Endothelial cell of umbilical vein (primary cell): ENCODE measurements at regions not wholly inside any gene's neighbourhood (a gene's known extent, or its start where the extent isn't known, plus 50 kb on each side); places are given as distances from the start of the nearest gene placed in this dataset.

Experiments used
- BruUV-seq: library from RNA; stranded (reverse); fragments of 400-500 nt; replicated peaks from 2 replicates; lab custom pipeline; 2021; lab: Mats Ljungman, UMichigan
- CTCF ChIA-PET: fragments of 300-600, 350-600 bp; sonication (Branson Sonifier 250); formaldehyde crosslinking; loops from one replicate; lab custom pipeline; 2021; ENCODE audit warnings: antibody characterized with exemption, inconsistent platforms; lab: Charles Lee
- POLR2A ChIA-PET: fragments of 300-600, 350-600 bp; sonication (Branson Sonifier 250); formaldehyde crosslinking; loops from one replicate; lab custom pipeline; 2021; ENCODE audit warnings: antibody characterized with exemption, inconsistent platforms; lab: Charles Lee
- DNase-seq: peaks from one replicate; pipeline ENCODE4 v3.0.0-alpha.2; 2011; ENCODE audit warnings: low read depth, low spot score
- FAIRE-seq: peaks from 2 replicates; lab custom pipeline; 2011; peaks lifted over from hg19 to GRCh38; lab: Jason Lieb, UNC
- H2AFZ ChIP-seq: 2 replicates; pipeline ENCODE4 v1.6.0; 2012; ENCODE audit warnings: low read depth, low read length, control low read depth, inconsistent platforms
- H3K27ac ChIP-seq: 2 replicates; pipeline ENCODE4 v1.5.1; 2011; ENCODE audit warnings: low read depth, mild to moderate bottlenecking, control low read depth, low read length, moderate library complexity; ENCODE audit not compliant: insufficient read depth
- H3K27me3 ChIP-seq, 2 experiments: 2 replicates each; pipeline versions ENCODE4 v1.6.0 to v1.6.1; 2011; ENCODE audit warnings: low read length in 2 of 2, mixed read lengths in 1 of 2; ENCODE audit not compliant: control insufficient read depth in 2 of 2, insufficient read depth in 2 of 2
- H3K36me3 ChIP-seq, 2 experiments: 2 replicates in 1 of 2; 3 replicates in 1 of 2; pipeline ENCODE4 v1.5.1; 2011; ENCODE audit warnings: low read length in 2 of 2, mild to moderate bottlenecking in 1 of 2, moderate library complexity in 1 of 2; ENCODE audit not compliant: control insufficient read depth in 2 of 2, insufficient read depth in 2 of 2; ENCODE audit errors: extremely low read depth in 1 of 2
- H3K4me1 ChIP-seq: 3 replicates; pipeline ENCODE4 v1.5.1; 2011; ENCODE audit warnings: mild to moderate bottlenecking, low read length; ENCODE audit not compliant: control insufficient read depth, insufficient read depth; ENCODE audit errors: extremely low read depth
- H3K4me2 ChIP-seq: 2 replicates; pipeline ENCODE4 v1.6.1; 2011; ENCODE audit warnings: low read length, control low read depth, mixed read lengths; ENCODE audit not compliant: insufficient read depth
- H3K4me3 ChIP-seq, 3 experiments: fragments of 200-600 bp in 1 of 3; sonication (generic), shearing (Covaris generic) in 1 of 3; replicated peaks in 1 of 3; 2 replicates each; pipeline ENCODE4 v1.5.1; 2011 to 2016; ENCODE audit warnings: control low read depth in 3 of 3, low read length in 3 of 3, mild to moderate bottlenecking in 2 of 3, inconsistent platforms in 1 of 3, low read depth in 1 of 3, moderate library complexity in 1 of 3; ENCODE audit not compliant: insufficient read depth in 1 of 3
- H3K79me2 ChIP-seq: 2 replicates; pipeline ENCODE4 v1.6.0; 2012; ENCODE audit warnings: low read length, inconsistent platforms; ENCODE audit not compliant: control insufficient read depth, insufficient read depth
- H3K9ac ChIP-seq: replicated peaks from 2 replicates; pipeline ENCODE3; 2011; ENCODE audit warnings: low read length, control low read depth; ENCODE audit not compliant: insufficient read depth; ENCODE audit errors: extremely low read depth
- H3K9me1 ChIP-seq: replicated peaks from 3 replicates; pipeline ENCODE4 v1.6.0; 2011; ENCODE audit warnings: mild to moderate bottlenecking, low read length; ENCODE audit not compliant: control insufficient read depth, insufficient read depth; ENCODE audit errors: extremely low read depth
- H3K9me3 ChIP-seq: replicated peaks from 2 replicates; pipeline ENCODE4 v1.5.1; 2012; ENCODE audit warnings: low read length, inconsistent platforms; ENCODE audit not compliant: control insufficient read depth, insufficient read depth
- H4K20me1 ChIP-seq: replicated peaks from 2 replicates; pipeline ENCODE3; 2011; ENCODE audit warnings: mild to moderate bottlenecking, low read length; ENCODE audit not compliant: control insufficient read depth, insufficient read depth; ENCODE audit errors: extremely low read depth
- EZH2 ChIP-seq: IDR thresholded peaks from 2 replicates; pipeline ENCODE4 v1.6.1; 2012; ENCODE audit warnings: borderline replicate concordance, low read depth, mild to moderate bottlenecking, moderate library complexity, low read length, inconsistent platforms; ENCODE audit not compliant: severe bottlenecking
- FOS ChIP-seq: IDR thresholded peaks from 2 replicates; pipeline ENCODE4 v1.6.1; 2011; ENCODE audit warnings: mild to moderate bottlenecking, low read length, moderate library complexity, borderline replicate concordance; ENCODE audit not compliant: insufficient read depth
- GATA2 ChIP-seq: IDR thresholded peaks from 2 replicates; pipeline ENCODE4 v1.7.0; 2011; ENCODE audit warnings: low read depth, mild to moderate bottlenecking, moderate library complexity, mixed read lengths, low read length; ENCODE audit not compliant: insufficient read length, insufficient read depth
- JUN ChIP-seq: IDR thresholded peaks from 2 replicates; pipeline ENCODE4 v1.6.1; 2011; ENCODE audit warnings: borderline replicate concordance, low read depth; ENCODE audit not compliant: insufficient read length, insufficient read depth
- MYC ChIP-seq: IDR thresholded peaks from one replicate; pipeline ENCODE4 v1.6.1; 2011; ENCODE audit warnings: mild to moderate bottlenecking, low read depth, low read length
- POLR2A ChIP-seq: IDR thresholded peaks from 2 replicates; pipeline ENCODE4 v1.6.1; 2012; ENCODE audit warnings: low read depth, mild to moderate bottlenecking, control low read depth, low read length
- POLR2AphosphoS5 ChIP-seq: IDR thresholded peaks from 2 replicates; pipeline ENCODE4 v1.6.1; 2012; ENCODE audit warnings: low read depth, mild to moderate bottlenecking, control low read depth, low read length, moderate library complexity; ENCODE audit not compliant: insufficient read depth
- dilution Hi-C: fragments of 300-500 bp; cut with MboI; formaldehyde crosslinking; loops from one replicate; pipeline ENCODE4 v1.15.0; 2019; ENCODE audit warnings: low sequenced_read_pairs; ENCODE audit not compliant: extremely low pct_ligation_motif_present
- intact Hi-C: fragments of 100-400 bp; cut with micrococcal nuclease; formaldehyde crosslinking; loops from one replicate; pipeline ENCODE4 v1.10.0; 2022
- TF ChIP-seq, protein P1 (sequence below), 2 donors: IDR thresholded peaks; 1 replicate in 1 of 2; 2 replicates in 1 of 2; pipeline ENCODE4 v1.5.1; 2011; ENCODE audit warnings: low read length in 2 of 2, mild to moderate bottlenecking in 2 of 2, moderate library complexity in 2 of 2, control low read depth in 1 of 2, inconsistent platforms in 1 of 2, low read depth in 1 of 2; ENCODE audit not compliant: insufficient read depth in 1 of 2; ENCODE audit errors: extremely low read depth in 1 of 2
- TF ChIP-seq, protein P2 (sequence below): IDR thresholded peaks from 2 replicates; pipeline ENCODE4 v1.6.1; 2011; ENCODE audit not compliant: insufficient read depth, insufficient read length

DNA sequence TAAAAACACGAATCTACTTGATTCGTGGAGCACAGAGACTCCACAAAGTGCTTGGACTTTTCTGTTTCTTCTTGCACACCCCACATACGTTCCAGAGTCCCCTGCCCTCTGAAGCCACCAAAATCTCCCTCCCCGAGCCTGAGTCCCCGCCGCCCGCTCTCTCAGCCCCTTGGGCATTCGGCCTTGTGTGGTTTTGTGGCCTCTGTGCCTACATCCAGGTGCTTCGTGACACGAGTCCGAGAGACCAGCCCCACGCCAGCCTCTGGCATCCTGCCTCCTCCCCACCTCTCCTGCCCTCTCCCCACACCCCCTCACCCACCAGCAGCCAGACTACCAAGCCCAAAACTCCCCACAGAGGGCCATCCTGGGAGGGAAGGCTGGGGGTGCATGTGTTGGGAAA is 87.8 kb upstream of the PPP1R26 start:
- no peaks in the 10 kb centered on the region for H3K4me1 ChIP-seq
- TF ChIP-seq EZH2 (no peak), FOS (no peak), GATA2 (no peak), MYC (no peak), POLR2AphosphoS5 (no peak), JUN (no peak), POLR2A (no peak)
- TF ChIP-seq, protein P1, sequence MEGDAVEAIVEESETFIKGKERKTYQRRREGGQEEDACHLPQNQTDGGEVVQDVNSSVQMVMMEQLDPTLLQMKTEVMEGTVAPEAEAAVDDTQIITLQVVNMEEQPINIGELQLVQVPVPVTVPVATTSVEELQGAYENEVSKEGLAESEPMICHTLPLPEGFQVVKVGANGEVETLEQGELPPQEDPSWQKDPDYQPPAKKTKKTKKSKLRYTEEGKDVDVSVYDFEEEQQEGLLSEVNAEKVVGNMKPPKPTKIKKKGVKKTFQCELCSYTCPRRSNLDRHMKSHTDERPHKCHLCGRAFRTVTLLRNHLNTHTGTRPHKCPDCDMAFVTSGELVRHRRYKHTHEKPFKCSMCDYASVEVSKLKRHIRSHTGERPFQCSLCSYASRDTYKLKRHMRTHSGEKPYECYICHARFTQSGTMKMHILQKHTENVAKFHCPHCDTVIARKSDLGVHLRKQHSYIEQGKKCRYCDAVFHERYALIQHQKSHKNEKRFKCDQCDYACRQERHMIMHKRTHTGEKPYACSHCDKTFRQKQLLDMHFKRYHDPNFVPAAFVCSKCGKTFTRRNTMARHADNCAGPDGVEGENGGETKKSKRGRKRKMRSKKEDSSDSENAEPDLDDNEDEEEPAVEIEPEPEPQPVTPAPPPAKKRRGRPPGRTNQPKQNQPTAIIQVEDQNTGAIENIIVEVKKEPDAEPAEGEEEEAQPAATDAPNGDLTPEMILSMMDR (IDR thresholded peaks at IDR 0.05; ENCODE audit: extremely low read depth in 1 of 2, insufficient read depth in 1 of 2, low read depth in 1 of 2, low read length in 2 of 2): no peak
- TF ChIP-seq, protein P2, sequence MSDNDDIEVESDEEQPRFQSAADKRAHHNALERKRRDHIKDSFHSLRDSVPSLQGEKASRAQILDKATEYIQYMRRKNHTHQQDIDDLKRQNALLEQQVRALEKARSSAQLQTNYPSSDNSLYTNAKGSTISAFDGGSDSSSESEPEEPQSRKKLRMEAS: no peak
- H3K27me3 ChIP-seq: no peaks in the 10 kb centered on the region
- no peak overlapping the region for H2AFZ ChIP-seq
- H3K9ac ChIP-seq: no peak overlapping the region
- no peaks in the 10 kb centered on the region for H3K36me3 ChIP-seq
- no TSS peak for BruUV-seq
- no peak overlapping the region for H3K4me3 ChIP-seq
- DNase-seq (no peak), FAIRE-seq (no peak)
- dilution Hi-C loops: no loop called here
- no peak overlapping the region for H3K4me2 ChIP-seq
- ChIA-PET POLR2A (no interaction called here), CTCF (no interaction called here)
- H3K9me1 ChIP-seq: no peaks in the 10 kb centered on the region
- H3K79me2 ChIP-seq: no peaks in the 10 kb centered on the region
- intact Hi-C loops: no loop called here
- H3K27ac ChIP-seq: no peak overlapping the region
- peaks cover 5% of the 10 kb centered on the region for H3K9me3 ChIP-seq
- no peaks in the 10 kb centered on the region for H4K20me1 ChIP-seq
